Astrocyte (in vitro differentiated cells and primary cell): ENCODE measurements at regions not wholly inside any gene's neighbourhood (a gene's known extent, or its start where the extent isn't known, plus 50 kb on each side); places are given as distances from the start of the nearest gene placed in this dataset.
A peak's percentile ranks its signal among the peaks of the same experiment; 100 is the strongest.

Experiments used
- DNase-seq: peaks from one replicate; pipeline ENCODE4 v3.0.0-alpha.2; 2010; ENCODE audit warnings: low read depth
- FAIRE-seq: peaks from 2 replicates; lab custom pipeline; 2011; peaks lifted over from hg19 to GRCh38; lab: Jason Lieb, UNC
- H2AFZ ChIP-seq: 2 replicates; pipeline ENCODE4 v1.6.0; 2012; ENCODE audit warnings: low read depth, low read length, inconsistent platforms
- H3K27ac ChIP-seq: 2 replicates; pipeline ENCODE4 v1.5.1; 2011; ENCODE audit warnings: low read depth, low read length, inconsistent platforms
- H3K27me3 ChIP-seq: 2 replicates; pipeline ENCODE4 v1.6.0; 2011; ENCODE audit warnings: low read length, inconsistent platforms; ENCODE audit not compliant: insufficient read depth
- H3K36me3 ChIP-seq: 2 replicates; pipeline ENCODE4 v1.5.1; 2011; ENCODE audit warnings: low read length, inconsistent platforms; ENCODE audit not compliant: insufficient read depth
- H3K4me1 ChIP-seq: 2 replicates; pipeline ENCODE4 v1.5.1; 2011; ENCODE audit warnings: low read length, inconsistent platforms; ENCODE audit not compliant: insufficient read depth
- H3K4me2 ChIP-seq: 2 replicates; pipeline ENCODE4 v1.6.0; 2012; ENCODE audit warnings: low read length, inconsistent platforms
- H3K4me3 ChIP-seq: 2 replicates; pipeline ENCODE4 v1.5.1; 2011; ENCODE audit warnings: low read depth, mild to moderate bottlenecking, low read length, inconsistent platforms; ENCODE audit not compliant: insufficient read depth
- H3K79me2 ChIP-seq: 2 replicates; pipeline ENCODE4 v1.6.0; 2012; ENCODE audit warnings: mild to moderate bottlenecking, low read length, inconsistent platforms; ENCODE audit not compliant: insufficient read depth
- H3K9ac ChIP-seq: 2 replicates; pipeline ENCODE4 v1.6.0; 2012; ENCODE audit warnings: mild to moderate bottlenecking, low read length, inconsistent platforms
- H3K9me3 ChIP-seq: 2 replicates; pipeline ENCODE4 v1.5.1; 2012; ENCODE audit warnings: low read depth, mild to moderate bottlenecking, low read length, inconsistent platforms; ENCODE audit not compliant: insufficient read depth
- H4K20me1 ChIP-seq: 2 replicates; pipeline ENCODE4 v1.6.0; 2012; ENCODE audit warnings: low read length, inconsistent platforms; ENCODE audit not compliant: insufficient read depth
- H3K27ac Mint-ChIP-seq: one replicate; pipeline ENCODE4 v1.8.0; 2021; ENCODE audit warnings: mild to moderate bottlenecking, mixed read lengths; ENCODE audit not compliant: unreplicated experiment
- H3K27me3 Mint-ChIP-seq: one replicate; pipeline ENCODE4 v1.8.0; 2021; ENCODE audit warnings: low read depth, mixed read lengths; ENCODE audit not compliant: unreplicated experiment
- H3K36me3 Mint-ChIP-seq: one replicate; pipeline ENCODE4 v1.8.0; 2021; ENCODE audit warnings: low read depth, mixed read lengths; ENCODE audit not compliant: unreplicated experiment
- H3K4me1 Mint-ChIP-seq: one replicate; pipeline ENCODE4 v1.8.0; 2021; ENCODE audit warnings: low read depth, mixed read lengths; ENCODE audit not compliant: unreplicated experiment
- H3K4me3 Mint-ChIP-seq: one replicate; pipeline ENCODE4 v1.8.0; 2021; ENCODE audit warnings: mild to moderate bottlenecking, moderate library complexity, mixed read lengths; ENCODE audit not compliant: unreplicated experiment
- H3K9me3 Mint-ChIP-seq: one replicate; pipeline ENCODE4 v1.8.0; 2021; ENCODE audit warnings: mild to moderate bottlenecking, mixed read lengths; ENCODE audit not compliant: unreplicated experiment
- CTCF ChIP-seq: IDR thresholded peaks from 2 replicates; pipeline ENCODE4 v1.5.1; 2011; ENCODE audit warnings: low read depth, mild to moderate bottlenecking, inconsistent platforms, low read length, moderate library complexity; ENCODE audit not compliant: insufficient read depth
- EZH2 ChIP-seq: IDR thresholded peaks from 2 replicates; pipeline ENCODE4 v1.6.1; 2012; ENCODE audit warnings: mild to moderate bottlenecking, low read length, inconsistent platforms; ENCODE audit not compliant: insufficient read depth

GRCh38 chr3:29099775-29100174 is 181.1 kb upstream of the RBMS3 start:
- Histone ChIP-seq H3K4me3 (no peak overlapping the region), H3K4me1 (no peaks in the 10 kb centered on the region), H3K4me2 (no peak overlapping the region), H3K36me3 (no peaks in the 10 kb centered on the region), H2AFZ (no peak overlapping the region), H3K9ac (no peak overlapping the region), H3K79me2 (no peaks in the 10 kb centered on the region), H3K9me3 (no peaks in the 10 kb centered on the region), H4K20me1 (no peaks in the 10 kb centered on the region), H3K27ac (no peak overlapping the region), H3K27me3 (no peaks in the 10 kb centered on the region)
- Mint-ChIP-seq H3K36me3 (no peaks in the 10 kb centered on the region), H3K4me1 (peaks cover 5% of the 10 kb centered on the region), H3K4me3 (no peak overlapping the region), H3K27ac (no peak overlapping the region), H3K27me3 (peaks cover 2% of the 10 kb centered on the region), H3K9me3 (peaks cover 11% of the 10 kb centered on the region)
- DNase-seq (no peak), FAIRE-seq (no peak)
- TF ChIP-seq CTCF = no peak
- TF ChIP-seq EZH2 = no peak

GRCh38 chr3:29100292-29100691 is 180.6 kb upstream of the RBMS3 start:
- H3K36me3 Mint-ChIP-seq = no peaks in the 10 kb centered on the region
- no peaks in the 10 kb centered on the region for H3K36me3 ChIP-seq
- FAIRE-seq (no peak), DNase-seq (peak; percentile 2)
- TF ChIP-seq EZH2 (no peak), CTCF (no peak)
- H3K27me3 Mint-ChIP-seq = peaks cover 2% of the 10 kb centered on the region
- no peaks in the 10 kb centered on the region for H3K9me3 ChIP-seq
- no peak overlapping the region for H2AFZ ChIP-seq
- no peak overlapping the region for H3K4me3 ChIP-seq
- peaks cover 11% of the 10 kb centered on the region for H3K9me3 Mint-ChIP-seq
- H3K79me2 ChIP-seq = no peaks in the 10 kb centered on the region
- H3K27ac ChIP-seq = no peak overlapping the region
- H3K4me1 ChIP-seq = no peaks in the 10 kb centered on the region
- no peaks in the 10 kb centered on the region for H3K27me3 ChIP-seq
- H3K4me3 Mint-ChIP-seq = no peak overlapping the region
- H4K20me1 ChIP-seq = no peaks in the 10 kb centered on the region
- H3K27ac Mint-ChIP-seq = no peak overlapping the region
- H3K9ac ChIP-seq = no peak overlapping the region
- H3K4me2 ChIP-seq = no peak overlapping the region
- H3K4me1 Mint-ChIP-seq = peaks cover 5% of the 10 kb centered on the region

- Histone ChIP-seq H3K36me3 (no peaks in the 10 kb centered on the region), H2AFZ (no peak overlapping the region), H3K9me3 (no peaks in the 10 kb centered on the region), H4K20me1 (no peaks in the 10 kb centered on the region), H3K4me2 (no peak overlapping the region), H3K9ac (no peak overlapping the region), H3K79me2 (no peaks in the 10 kb centered on the region), H3K4me3 (no peak overlapping the region), H3K4me1 (peaks cover 8% of the 10 kb centered on the region), H3K27me3 (no peaks in the 10 kb centered on the region), H3K27ac (no peak overlapping the region)
- Mint-ChIP-seq H3K27ac (peak overlapping the region; percentile 24), H3K4me3 (no peak overlapping the region), H3K4me1 (peaks cover 19% of the 10 kb centered on the region), H3K9me3 (no peaks in the 10 kb centered on the region), H3K27me3 (no peaks in the 10 kb centered on the region), H3K36me3 (no peaks in the 10 kb centered on the region)
- DNase-seq (peak; percentile 57), FAIRE-seq (peak; percentile 39)
- TF ChIP-seq CTCF (no peak), EZH2 (no peak)
Measured at GRCh38 chr3:29128001-29128400, 152.9 kb upstream of the RBMS3 start.
